A549 (cell line): ENCODE measurements at regions not wholly inside any gene's neighbourhood (a gene's known extent, or its start where the extent isn't known, plus 50 kb on each side); places are given as distances from the start of the nearest gene placed in this dataset.
"Not testable (repeated sequence)": the region's sequence is repeated elsewhere in the genome, so short reads cannot be mapped to it uniquely, and the experiment has no call there.

Experiments used
- ATAC-seq, 2 experiments: fragments of 200-7000 bp in 1 of 2; fragments of >200 bp in 1 of 2; cut with Nextera tagmentation in 1 of 2; cut with Tn5 transposase in 1 of 2; 3 replicates each; pipeline versions ENCODE4 v1.8.0 to v1.9.1; 2018 to 2020; ENCODE audit warnings: mild to moderate bottlenecking in 1 of 2, moderate library complexity in 1 of 2
- CTCF ChIA-PET: fragments of 300-600 bp; sonication (Branson Sonifier 250); formaldehyde crosslinking; extraction: SDS; loops from one replicate; lab custom pipeline; 2021; ENCODE audit warnings: antibody characterized with exemption, inconsistent platforms; lab: Yijun Ruan, JAX
- POLR2A ChIA-PET: fragments of 350-600 bp; formaldehyde crosslinking; extraction: SDS; loops from one replicate; lab custom pipeline; 2021; ENCODE audit warnings: antibody characterized with exemption, inconsistent platforms; lab: Yijun Ruan, JAX
- DNase-seq, 2 experiments: peaks; one replicate each; pipeline versions ENCODE4 v3.0.0 to v3.0.0-alpha.2; 2011 to 2016; ENCODE audit warnings: low read depth in 1 of 2, low spot score in 1 of 2
- FAIRE-seq: peaks from 2 replicates; lab custom pipeline; 2011; peaks lifted over from hg19 to GRCh38; lab: Jason Lieb, UNC
- H3K27ac ChIP-seq, 2 experiments: fragments of >200 bp; sonication (Bioruptor Twin); formaldehyde crosslinking; 3 replicates each; pipeline ENCODE4 v1.5.1; 2016 to 2017
- H3K4me1 ChIP-seq: fragments of >200 bp; sonication (Bioruptor Twin); formaldehyde crosslinking; 3 replicates; pipeline ENCODE4 v1.6.1; 2016
- H3K4me2 ChIP-seq: fragments of >200 bp; sonication (Bioruptor Twin); formaldehyde crosslinking; 3 replicates; pipeline ENCODE4 v1.6.1; 2016
- H3K4me3 ChIP-seq: fragments of >200 bp; sonication (Bioruptor Twin); formaldehyde crosslinking; 3 replicates; pipeline ENCODE4 v1.5.1; 2016
- H3K9me3 ChIP-seq: fragments of >200 bp; sonication (Bioruptor Twin); formaldehyde crosslinking; 3 replicates; pipeline ENCODE4 v1.6.1; 2016
- BHLHE40 ChIP-seq: IDR thresholded peaks from 2 replicates; pipeline ENCODE4 v1.6.1; 2012; ENCODE audit warnings: low read depth, low read length, inconsistent platforms
- CBX2 ChIP-seq: fragments of 200-600 bp; sonication (generic); IDR thresholded peaks from 2 replicates; pipeline ENCODE4 v1.6.1; 2016; ENCODE audit warnings: low read depth, mild to moderate bottlenecking, borderline replicate concordance
- CBX8 ChIP-seq: fragments of 200-600 bp; sonication (generic); IDR thresholded peaks from 2 replicates; pipeline ENCODE4 v1.6.1; 2016
- CHD4 ChIP-seq: fragments of 200-600 bp; sonication (generic); IDR thresholded peaks from 2 replicates; pipeline ENCODE4 v1.6.1; 2016; ENCODE audit warnings: antibody characterized with exemption, mild to moderate bottlenecking, borderline replicate concordance
- EHF ChIP-seq: fragments of 250-450 bp; sonication (Bioruptor Pico); IDR thresholded peaks from 2 replicates; pipeline ENCODE4 v1.5.0; 2020; ENCODE audit warnings: mild to moderate bottlenecking
- EP300 ChIP-seq, 2 experiments: fragments of >200 bp; sonication (Bioruptor Twin); formaldehyde crosslinking; IDR thresholded peaks; 2 replicates in 1 of 2; 3 replicates in 1 of 2; pipeline ENCODE4 v1.6.1; 2016 to 2017
- HEYL ChIP-seq: fragments of 250-450 bp; sonication (Bioruptor Pico); IDR thresholded peaks from 2 replicates; pipeline ENCODE4 v1.8.0; 2021; ENCODE audit warnings: mild to moderate bottlenecking, moderate library complexity
- HOXA7 ChIP-seq: fragments of 250-450 bp; sonication (Bioruptor Pico); IDR thresholded peaks from 2 replicates; pipeline ENCODE4 v1.5.0; 2020; ENCODE audit warnings: mild to moderate bottlenecking, moderate library complexity
- HOXB13 ChIP-seq: fragments of 250-450 bp; sonication (Bioruptor Pico); IDR thresholded peaks from 2 replicates; pipeline ENCODE4 v1.5.0; 2020; ENCODE audit warnings: low read depth, mild to moderate bottlenecking, moderate library complexity
- JUN ChIP-seq, 2 experiments: fragments of >200 bp; sonication (Bioruptor Twin); formaldehyde crosslinking; IDR thresholded peaks; 2 replicates in 1 of 2; 3 replicates in 1 of 2; pipeline ENCODE4 v1.6.1; 2016 to 2017
- JUNB ChIP-seq: fragments of >200 bp; sonication (Bioruptor Twin); formaldehyde crosslinking; IDR thresholded peaks from 2 replicates; pipeline ENCODE4 v1.6.1; 2016
- RAD21 ChIP-seq, 2 experiments: fragments of >200 bp in 1 of 2; sonication (Bioruptor Twin) in 1 of 2; formaldehyde crosslinking in 1 of 2; IDR thresholded peaks in 1 of 2; conservative IDR thresholded peaks in 1 of 2; 2 replicates in 1 of 2; 3 replicates in 1 of 2; pipeline ENCODE4 v1.6.1; 2012 to 2018; ENCODE audit warnings: inconsistent platforms in 1 of 2
- RARB ChIP-seq: fragments of 250-450 bp; sonication (Bioruptor Pico); IDR thresholded peaks from 2 replicates; pipeline ENCODE4 v1.8.0; 2021; ENCODE audit warnings: mild to moderate bottlenecking, moderate library complexity
- RCOR1 ChIP-seq: fragments of 150-350 bp; IDR thresholded peaks from 2 replicates; pipeline ENCODE4 v1.6.1; 2014; ENCODE audit warnings: antibody characterized with exemption, low read length, low read depth
- SMC3 ChIP-seq: fragments of >200 bp; sonication (Bioruptor Twin); formaldehyde crosslinking; IDR thresholded peaks from 3 replicates; pipeline ENCODE4 v1.6.1; 2018; ENCODE audit warnings: inconsistent platforms
- SREBF2 ChIP-seq: fragments of 450-650 bp; IDR thresholded peaks from 2 replicates; pipeline ENCODE4 v1.6.1; 2014; ENCODE audit warnings: mild to moderate bottlenecking, moderate library complexity
- TFCP2L1 ChIP-seq: fragments of 250-450 bp; sonication (Bioruptor Pico); IDR thresholded peaks from 2 replicates; pipeline ENCODE4 v1.5.0; 2021; ENCODE audit warnings: mild to moderate bottlenecking
- ZFP36 ChIP-seq: fragments of 450-650 bp; IDR thresholded peaks from 2 replicates; pipeline ENCODE4 v1.6.1; 2014; ENCODE audit warnings: borderline replicate concordance; ENCODE audit not compliant: partially characterized antibody
- ZNF302 ChIP-seq: fragments of 250-450 bp; sonication (Bioruptor Pico); IDR thresholded peaks from 2 replicates; pipeline ENCODE4 v1.9.0; 2021; ENCODE audit warnings: inconsistent platforms, mild to moderate bottlenecking, moderate library complexity
- WGBS: methylation state at CpG from one replicate; pipeline ENCODE4 v1.1.6; 2017; ENCODE audit errors: missing lambda C conversion rate; 5-methylcytosine and 5-hydroxymethylcytosine counted together
- TF ChIP-seq, protein P1 (sequence below): fragments of >200 bp; sonication (Bioruptor Twin); formaldehyde crosslinking; IDR thresholded peaks from 3 replicates; pipeline ENCODE4 v1.5.1; 2016

DNA sequence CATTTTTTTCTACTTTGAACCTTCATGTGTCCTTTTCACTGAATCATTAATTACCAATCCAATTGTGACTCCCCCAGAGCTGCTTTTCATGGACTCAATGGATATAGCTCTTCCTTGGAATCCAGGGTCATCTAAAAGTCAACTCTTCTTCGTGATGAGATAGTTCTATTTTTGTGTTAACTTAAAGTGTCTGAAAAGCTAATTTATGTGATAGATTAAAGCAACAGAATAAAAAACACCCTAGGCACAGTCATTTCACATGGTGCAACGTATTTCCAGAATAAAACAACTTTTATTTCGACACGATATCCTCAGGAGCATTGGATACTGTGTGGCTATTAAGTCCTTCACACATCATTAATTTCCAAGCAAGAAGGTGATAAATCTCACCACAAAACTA is 250.6 kb upstream of the SPHKAP start (continued):
- TF ChIP-seq, protein P1, sequence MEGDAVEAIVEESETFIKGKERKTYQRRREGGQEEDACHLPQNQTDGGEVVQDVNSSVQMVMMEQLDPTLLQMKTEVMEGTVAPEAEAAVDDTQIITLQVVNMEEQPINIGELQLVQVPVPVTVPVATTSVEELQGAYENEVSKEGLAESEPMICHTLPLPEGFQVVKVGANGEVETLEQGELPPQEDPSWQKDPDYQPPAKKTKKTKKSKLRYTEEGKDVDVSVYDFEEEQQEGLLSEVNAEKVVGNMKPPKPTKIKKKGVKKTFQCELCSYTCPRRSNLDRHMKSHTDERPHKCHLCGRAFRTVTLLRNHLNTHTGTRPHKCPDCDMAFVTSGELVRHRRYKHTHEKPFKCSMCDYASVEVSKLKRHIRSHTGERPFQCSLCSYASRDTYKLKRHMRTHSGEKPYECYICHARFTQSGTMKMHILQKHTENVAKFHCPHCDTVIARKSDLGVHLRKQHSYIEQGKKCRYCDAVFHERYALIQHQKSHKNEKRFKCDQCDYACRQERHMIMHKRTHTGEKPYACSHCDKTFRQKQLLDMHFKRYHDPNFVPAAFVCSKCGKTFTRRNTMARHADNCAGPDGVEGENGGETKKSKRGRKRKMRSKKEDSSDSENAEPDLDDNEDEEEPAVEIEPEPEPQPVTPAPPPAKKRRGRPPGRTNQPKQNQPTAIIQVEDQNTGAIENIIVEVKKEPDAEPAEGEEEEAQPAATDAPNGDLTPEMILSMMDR, result no peak
- no peak for TF ChIP-seq BHLHE40
- no peak for TF ChIP-seq HEYL

DNA sequence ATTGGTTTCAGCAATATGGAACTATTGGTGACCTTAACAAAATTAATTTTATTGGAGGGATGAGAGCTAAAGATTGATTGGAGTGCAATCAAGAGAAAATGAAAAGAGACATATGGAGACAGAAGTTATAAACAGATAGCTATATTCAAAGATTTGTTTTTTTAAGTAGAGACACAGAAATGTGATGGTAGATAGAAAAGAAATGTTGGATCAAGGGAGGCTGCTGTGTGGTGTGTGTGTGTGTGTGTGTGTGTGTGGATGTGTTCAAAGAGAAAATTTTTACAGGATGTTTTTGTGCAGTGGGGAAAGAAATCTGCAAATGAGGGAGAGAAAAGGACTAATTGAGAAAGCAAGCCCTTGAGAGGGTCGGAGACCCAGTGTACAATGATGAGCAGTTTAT is 249.5 kb upstream of the SPHKAP start:
- POLR2A ChIA-PET, result no interaction called here
- no peaks in the 10 kb centered on the region for H3K4me1 ChIP-seq
- H3K4me3 ChIP-seq, result no peak overlapping the region
- no peak overlapping the region for H3K27ac ChIP-seq
- no peak for FAIRE-seq
- 0% methylated on average over 1 of the region's 1 CpG for WGBS
- TF ChIP-seq CBX2, result no peak
- no peak for TF ChIP-seq EHF (CRISPR knock-in tag)
- TF ChIP-seq CBX8, result no peak
- TF ChIP-seq, all 56 proteins: peak for 0
- no peak for DNase-seq
- CTCF ChIA-PET, result no interaction called here
- no peak for ATAC-seq
- no peak overlapping the region for H3K4me2 ChIP-seq
- peaks cover 8% of the 10 kb centered on the region; the same call in 2 of the 3 replicates for H3K9me3 ChIP-seq

DNA sequence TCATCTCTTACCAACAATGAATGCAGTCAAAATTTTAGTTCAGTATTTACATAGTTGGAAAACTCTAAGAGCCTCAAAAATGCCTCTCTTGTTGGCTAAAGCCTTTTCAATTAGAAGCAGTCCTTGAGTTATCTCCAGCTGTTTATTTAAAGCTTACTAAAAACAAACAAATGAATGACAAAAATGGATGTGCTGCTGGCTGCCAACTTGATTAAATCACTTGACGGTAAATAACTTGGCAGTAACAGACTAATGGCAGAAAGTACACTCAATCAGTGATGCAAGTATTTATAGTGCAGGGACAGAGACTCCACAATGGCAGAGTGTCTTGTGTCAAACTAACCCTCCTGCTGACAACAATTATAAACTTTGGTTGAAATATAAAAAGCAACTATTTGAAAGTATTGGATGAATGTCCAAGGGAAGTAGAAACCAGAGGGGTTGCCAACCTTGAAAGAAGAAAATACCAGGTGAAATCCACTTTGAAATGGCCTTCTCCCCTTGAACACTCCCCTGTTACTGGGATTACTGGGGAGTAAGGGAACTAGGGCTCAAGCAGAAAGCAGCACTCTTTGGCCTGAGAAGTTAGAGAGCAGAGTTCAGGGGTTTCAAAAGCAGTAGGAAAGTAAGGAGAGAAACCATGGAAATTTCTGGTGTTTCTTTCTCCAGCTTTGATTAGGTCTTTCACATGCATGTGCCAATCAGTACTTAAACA is 245.2 kb upstream of the SPHKAP start:
- H3K4me3 ChIP-seq, result no peak overlapping the region
- peak overlapping the region; percentile 50; the same call in 1 of the 3 replicates for H3K4me2 ChIP-seq
- WGBS, result 30% methylated on average over 1 of the region's 1 CpG
- no peak for TF ChIP-seq ZFP36
- TF ChIP-seq TFCP2L1 (CRISPR knock-in tag), result no peak
- TF ChIP-seq JUN (IDR thresholded peaks at IDR 0.05), result no peak
- no peak for TF ChIP-seq RAD21 (conservative IDR thresholded peaks at IDR 0.05 in 1 of 2, IDR thresholded peaks at IDR 0.05 in 1 of 2)
- TF ChIP-seq EHF (CRISPR knock-in tag), result no peak
- TF ChIP-seq HOXB13 (CRISPR knock-in tag), result no peak
- no peak for TF ChIP-seq ZNF302 (CRISPR knock-in tag)
- no peak for TF ChIP-seq RARB (CRISPR knock-in tag)
- TF ChIP-seq JUNB, result no peak
- no peak for TF ChIP-seq CHD4
- no peak for TF ChIP-seq SREBF2
- no peak for TF ChIP-seq RCOR1
- TF ChIP-seq HOXA7 (CRISPR knock-in tag), result no peak
- TF ChIP-seq SMC3, result no peak
- no peak for TF ChIP-seq EP300 (IDR thresholded peaks at IDR 0.05)
- FAIRE-seq (no peak), ATAC-seq (no peak), DNase-seq (no peak)
- H3K9me3 ChIP-seq, result peaks cover 8% of the 10 kb centered on the region; the same call in 2 of the 3 replicates
- ChIA-PET POLR2A (no interaction called here), CTCF (no interaction called here)
- no peaks in the 10 kb centered on the region for H3K4me1 ChIP-seq
- H3K27ac ChIP-seq, result no peak overlapping the region

DNA sequence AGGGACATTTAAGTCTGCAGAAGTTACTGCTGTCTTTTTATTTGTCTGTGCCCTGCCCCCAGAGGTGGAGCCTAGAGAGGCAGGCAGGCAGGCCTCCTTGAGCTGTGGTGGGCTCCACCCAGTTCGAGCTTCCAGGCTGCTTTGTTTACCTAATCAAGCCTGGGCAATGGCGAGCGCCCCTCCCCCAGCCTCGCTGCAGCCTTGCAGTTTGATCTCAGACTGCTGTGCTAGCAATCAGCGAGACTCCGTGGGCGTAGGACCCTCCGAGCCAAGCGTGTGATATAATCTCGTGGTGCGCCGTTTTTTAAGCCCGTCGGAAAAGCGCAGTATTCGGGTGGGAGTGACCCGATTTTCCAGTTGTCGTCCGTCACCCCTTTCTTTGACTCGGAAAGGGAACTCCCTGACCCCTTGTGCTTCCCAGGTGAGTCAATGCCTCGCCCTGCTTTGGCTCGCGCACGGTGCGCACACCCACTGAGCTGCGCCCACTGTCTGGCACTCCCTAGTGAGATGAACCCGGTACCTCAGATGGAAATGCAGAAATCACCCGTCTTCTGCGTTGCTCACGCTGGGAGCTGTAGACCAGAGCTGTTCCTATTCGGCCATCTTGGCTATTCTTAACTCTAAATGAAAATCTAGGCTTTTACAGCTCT is 244.0 kb upstream of the SPHKAP start:
- ATAC-seq, FAIRE-seq, H3K4me1 ChIP-seq, POLR2A ChIA-PET, H3K27ac ChIP-seq, H3K9me3 ChIP-seq, DNase-seq: not testable (repeated sequence)
- 30% methylated on average over 24 of the region's 31 CpGs for WGBS
- Histone ChIP-seq H3K4me2 (peak overlapping the region; percentile 50), H3K4me3 (peak overlapping the region; percentile 27; the same call in 2 of the 3 replicates)
- CTCF ChIA-PET, result interaction anchor here (0.7 kb wide), 1 partner anchor 16 kb away, joined by 3 read pairs; no protein-coding TSS in a partner anchor
